Small intestine (tissue), 7 donors: ENCODE measurements at regions not wholly inside any gene's neighbourhood (a gene's known extent, or its start where the extent isn't known, plus 50 kb on each side); places are given as distances from the start of the nearest gene placed in this dataset.
"Not testable (repeated sequence)": the region's sequence is repeated elsewhere in the genome, so short reads cannot be mapped to it uniquely, and the experiment has no call there.

ENCODE experiments used
- DNase-seq, 2 donors: peaks; one replicate each; pipeline versions ENCODE4 v3.0.0 to v3.0.0-alpha.2; 2013
- FAIRE-seq: peaks from 2 replicates; lab custom pipeline; 2012; peaks lifted over from hg19 to GRCh38; lab: Jason Lieb, UNC
- H3K27ac ChIP-seq, 3 donors: one replicate each; pipeline ENCODE4 v1.5.1; 2013; ENCODE audit warnings: low read length in 2 of 3, mild to moderate bottlenecking in 2 of 3, control low read depth in 1 of 3, inconsistent platforms in 1 of 3, low read depth in 1 of 3, moderate library complexity in 1 of 3
- H3K27me3 ChIP-seq, 3 donors: one replicate each; pipeline ENCODE4 v1.6.1; 2013; ENCODE audit warnings: low read length in 3 of 3, inconsistent platforms in 1 of 3; ENCODE audit not compliant: control insufficient read depth in 3 of 3, insufficient read depth in 3 of 3
- H3K36me3 ChIP-seq, 3 donors: one replicate each; pipeline ENCODE4 v1.6.1; 2013; ENCODE audit warnings: low read length in 3 of 3, inconsistent platforms in 1 of 3, low read depth in 1 of 3, mild to moderate bottlenecking in 1 of 3, moderate library complexity in 1 of 3; ENCODE audit not compliant: control insufficient read depth in 3 of 3, insufficient read depth in 2 of 3
- H3K4me1 ChIP-seq, 3 donors: one replicate each; pipeline ENCODE4 v1.6.1; 2013; ENCODE audit warnings: low read length in 2 of 3, inconsistent platforms in 1 of 3, low read depth in 1 of 3, mild to moderate bottlenecking in 1 of 3, moderate library complexity in 1 of 3; ENCODE audit not compliant: control insufficient read depth in 3 of 3, insufficient read depth in 2 of 3
- H3K4me3 ChIP-seq, 3 donors: one replicate each; pipeline ENCODE4 v1.5.1; 2013; ENCODE audit warnings: low read length in 3 of 3, control low read depth in 1 of 3, inconsistent platforms in 1 of 3, low read depth in 1 of 3, mild to moderate bottlenecking in 1 of 3, moderate library complexity in 1 of 3
- H3K9me3 ChIP-seq, 2 donors: one replicate each; pipeline ENCODE4 v1.6.1; 2013; ENCODE audit warnings: low read depth in 1 of 2, low read length in 1 of 2; ENCODE audit not compliant: control insufficient read depth in 2 of 2, insufficient read depth in 1 of 2
- WGBS, 3 donors: extraction: QIAGEN DNeasy Blood & Tissue Kit; methylation state at CpG; one replicate each; pipeline ENCODE4 v1.1.7; 2013; 5-methylcytosine and 5-hydroxymethylcytosine counted together
- donor health status: healthy with polysubstance abuse.
- donor health status: control.
- donor health status: control.
- donor health status: Bipolar disorder and iron deficiency.
- donor health status: healthy.

- Histone ChIP-seq H3K4me1 (peaks cover 0 to 8% (median 3%) of the 10 kb centered on the region in 3 donors), H3K27me3 (no peaks in the 10 kb centered on the region), H3K9me3 (peaks cover 0 to 4% of the 10 kb centered on the region in 2 donors), H3K36me3 (no peaks in the 10 kb centered on the region), H3K4me3 (no peak overlapping the region), H3K27ac (no peak overlapping the region)
- DNase-seq (no peak), FAIRE-seq (no peak)
- 73 to 90% (median 90%) methylated on average over 4 of the region's 4 CpGs for WGBS, 3 donors
These were observed 103.9 kb downstream of the OLIG3 start for GRCh38 chr6:137390334-137390733.

GRCh38 chr6:137389150-137389704, 105.0 kb downstream of the OLIG3 start:
- Histone ChIP-seq H3K27me3 (no peaks in the 10 kb centered on the region), H3K4me1 (peaks cover 0 to 8% (median 3%) of the 10 kb centered on the region in 3 donors), H3K4me3 (no peak overlapping the region), H3K9me3 (no peaks in the 10 kb centered on the region), H3K36me3 (no peaks in the 10 kb centered on the region), H3K27ac (no peak overlapping the region)
- FAIRE-seq (no peak), DNase-seq (peak; percentile 6 to 31)
- 32 to 60% (median 45%) methylated on average over 6 of the region's 6 CpGs for WGBS, 3 donors

- H3K27me3 ChIP-seq: no peaks in the 10 kb centered on the region
- H3K36me3 ChIP-seq: no peaks in the 10 kb centered on the region
- no peak overlapping the region for H3K4me3 ChIP-seq
- no peak overlapping the region for H3K27ac ChIP-seq
- peaks cover 0 to 8% (median 3%) of the 10 kb centered on the region in 3 donors for H3K4me1 ChIP-seq
- WGBS, 3 donors: 47 to 81% (median 57%) methylated on average over 10 of the region's 10 CpGs
- DNase-seq (peak in 1 of 2 donors; percentile 29), FAIRE-seq (no peak)
- H3K9me3 ChIP-seq: no peaks in the 10 kb centered on the region
These were observed 107.0 kb downstream of the OLIG3 start for GRCh38 chr6:137387096-137387764.

GRCh38 chr6:137383287-137383686, 110.9 kb downstream of the OLIG3 start:
- not testable (repeated sequence) for DNase-seq, H3K4me1 ChIP-seq, H3K9me3 ChIP-seq, FAIRE-seq, H3K4me3 ChIP-seq, H3K27ac ChIP-seq, H3K27me3 ChIP-seq, H3K36me3 ChIP-seq
- 95 to 97% (median 96%) methylated on average over 6 of the region's 6 CpGs for WGBS, 3 donors

- DNase-seq (no peak), FAIRE-seq (no peak)
- no peaks in the 10 kb centered on the region for H3K4me1 ChIP-seq
- H3K36me3 ChIP-seq: no peaks in the 10 kb centered on the region
- H3K4me3 ChIP-seq: no peak overlapping the region
- no peak overlapping the region for H3K27ac ChIP-seq
- H3K9me3 ChIP-seq: no peaks in the 10 kb centered on the region
- WGBS, 3 donors: 95 to 97% (median 96%) methylated on average over 2 of the region's 2 CpGs
- no peaks in the 10 kb centered on the region for H3K27me3 ChIP-seq
These were observed 116.2 kb downstream of the OLIG3 start for GRCh38 chr6:137378090-137378369.

GRCh38 chr6:137373296-137373695, 120.9 kb downstream of the OLIG3 start:
- Histone ChIP-seq H3K36me3 (no peaks in the 10 kb centered on the region), H3K4me3 (no peak overlapping the region), H3K9me3 (no peaks in the 10 kb centered on the region), H3K4me1 (no peaks in the 10 kb centered on the region), H3K27ac (no peak overlapping the region), H3K27me3 (no peaks in the 10 kb centered on the region)
- no peak for DNase-seq
- 88 to 98% (median 97%) methylated on average over 1 of the region's 1 CpG for WGBS, 3 donors
- no peak for FAIRE-seq

GRCh38 chr6:137372532-137372931, 121.7 kb downstream of the OLIG3 start:
- Histone ChIP-seq H3K36me3 (no peaks in the 10 kb centered on the region), H3K4me1 (no peaks in the 10 kb centered on the region), H3K27ac (no peak overlapping the region), H3K27me3 (no peaks in the 10 kb centered on the region), H3K4me3 (no peak overlapping the region), H3K9me3 (no peaks in the 10 kb centered on the region)
- 96 to 100% (median 97%) methylated on average over 2 of the region's 2 CpGs for WGBS, 3 donors
- DNase-seq (no peak), FAIRE-seq (no peak)

GRCh38 chr6:137371634-137372016, 122.6 kb downstream of the OLIG3 start:
- WGBS, 3 donors: 84 to 89% (median 85%) methylated on average over 4 of the region's 4 CpGs
- Histone ChIP-seq H3K4me1 (no peaks in the 10 kb centered on the region), H3K4me3 (no peak overlapping the region), H3K9me3 (no peaks in the 10 kb centered on the region), H3K27me3 (no peaks in the 10 kb centered on the region), H3K27ac (no peak overlapping the region), H3K36me3 (no peaks in the 10 kb centered on the region)
- DNase-seq (no peak), FAIRE-seq (no peak)
